ENCODE measurements at regions not wholly inside any gene's neighbourhood (a gene's known extent, or its start where the extent isn't known, plus 50 kb on each side); places are given as distances from the start of the nearest gene placed in this dataset.

DNA sequence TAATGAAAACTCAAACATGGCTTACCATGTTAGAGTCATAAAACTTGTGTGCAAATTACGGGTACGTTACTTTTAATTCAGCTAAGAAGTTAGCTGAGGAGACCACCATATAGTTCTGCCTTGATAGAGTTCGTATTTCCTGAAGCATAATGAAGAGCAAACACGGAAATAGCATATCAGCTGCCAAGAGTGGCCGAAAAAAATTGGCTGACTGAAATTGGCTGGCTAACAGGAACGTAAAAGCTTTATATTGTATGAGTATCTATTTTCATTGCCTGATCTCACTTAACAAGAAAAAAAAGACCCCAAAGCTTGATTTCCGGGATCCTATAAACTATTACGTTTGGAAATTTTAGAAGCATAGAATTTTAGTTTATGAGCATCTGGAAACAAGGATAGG lies 1222.9 kb downstream of the ZPLD1 start:
- Histone ChIP-seq H3K27me3 (ENCODE audit: control insufficient read depth, insufficient read depth, low read length) (no peaks in the 10 kb centered on the region), H3K36me3 (ENCODE audit: control insufficient read depth in 2 of 3, insufficient read depth in 3 of 3, low read length in 3 of 3) (no peaks in the 10 kb centered on the region), H3K9me3 (ENCODE audit: control insufficient read depth in 2 of 3, insufficient read depth in 1 of 3, low read length in 3 of 3) (no peaks in the 10 kb centered on the region), H3K9ac (ENCODE audit: low read length in 3 of 3) (no peak overlapping the region), H3K4me1 (ENCODE audit: control insufficient read depth in 2 of 3, insufficient read depth in 2 of 3, low read depth in 1 of 3, low read length in 3 of 3) (no peaks in the 10 kb centered on the region), H3K27ac (ENCODE audit: low read depth in 2 of 2, low read length in 2 of 2) (no peak overlapping the region), H3K4me3 (ENCODE audit: low read length in 3 of 3) (no peak overlapping the region)
- intact Hi-C loops (cut with DNase I) = no loop called here
- peak in 1 of 5 donors; percentile 13 for DNase-seq
- TF ChIP-seq, protein P1, sequence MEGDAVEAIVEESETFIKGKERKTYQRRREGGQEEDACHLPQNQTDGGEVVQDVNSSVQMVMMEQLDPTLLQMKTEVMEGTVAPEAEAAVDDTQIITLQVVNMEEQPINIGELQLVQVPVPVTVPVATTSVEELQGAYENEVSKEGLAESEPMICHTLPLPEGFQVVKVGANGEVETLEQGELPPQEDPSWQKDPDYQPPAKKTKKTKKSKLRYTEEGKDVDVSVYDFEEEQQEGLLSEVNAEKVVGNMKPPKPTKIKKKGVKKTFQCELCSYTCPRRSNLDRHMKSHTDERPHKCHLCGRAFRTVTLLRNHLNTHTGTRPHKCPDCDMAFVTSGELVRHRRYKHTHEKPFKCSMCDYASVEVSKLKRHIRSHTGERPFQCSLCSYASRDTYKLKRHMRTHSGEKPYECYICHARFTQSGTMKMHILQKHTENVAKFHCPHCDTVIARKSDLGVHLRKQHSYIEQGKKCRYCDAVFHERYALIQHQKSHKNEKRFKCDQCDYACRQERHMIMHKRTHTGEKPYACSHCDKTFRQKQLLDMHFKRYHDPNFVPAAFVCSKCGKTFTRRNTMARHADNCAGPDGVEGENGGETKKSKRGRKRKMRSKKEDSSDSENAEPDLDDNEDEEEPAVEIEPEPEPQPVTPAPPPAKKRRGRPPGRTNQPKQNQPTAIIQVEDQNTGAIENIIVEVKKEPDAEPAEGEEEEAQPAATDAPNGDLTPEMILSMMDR (IDR thresholded peaks at IDR 0.05; ENCODE audit: borderline replicate concordance, extremely low read depth, insufficient read depth) = no peak
- FAIRE-seq = no peak

DNA sequence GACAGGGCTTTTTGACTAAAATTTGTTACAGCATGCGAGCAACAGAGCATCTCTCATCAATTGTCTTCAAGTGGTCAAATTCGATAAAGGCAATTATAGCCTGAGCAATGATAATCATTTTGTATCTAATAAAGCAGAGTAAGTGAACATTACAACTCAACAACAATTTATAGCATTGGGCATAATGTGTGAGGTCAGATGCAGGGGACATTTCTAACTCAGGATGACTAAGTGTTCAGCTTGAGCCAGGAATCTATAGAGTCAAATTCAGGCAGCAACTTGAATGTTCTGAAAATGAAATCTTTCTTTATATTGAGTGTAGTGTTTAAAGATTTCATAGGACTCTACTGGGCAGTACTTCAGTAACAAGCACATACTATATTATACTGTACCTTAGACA lies 1226.0 kb downstream of the ZPLD1 start:
- Histone ChIP-seq H3K27ac (ENCODE audit: low read depth in 2 of 2, low read length in 2 of 2) (no peak overlapping the region), H3K4me1 (ENCODE audit: control insufficient read depth in 2 of 3, insufficient read depth in 2 of 3, low read depth in 1 of 3, low read length in 3 of 3) (no peaks in the 10 kb centered on the region), H3K9ac (ENCODE audit: low read length in 3 of 3) (no peak overlapping the region), H3K9me3 (ENCODE audit: control insufficient read depth in 2 of 3, insufficient read depth in 1 of 3, low read length in 3 of 3) (no peaks in the 10 kb centered on the region), H3K4me3 (ENCODE audit: low read length in 3 of 3) (no peak overlapping the region), H3K27me3 (ENCODE audit: control insufficient read depth, insufficient read depth, low read length) (no peaks in the 10 kb centered on the region), H3K36me3 (ENCODE audit: control insufficient read depth in 2 of 3, insufficient read depth in 3 of 3, low read length in 3 of 3) (no peaks in the 10 kb centered on the region)
- FAIRE-seq (no peak), DNase-seq (no peak)
- TF ChIP-seq, protein P1 (IDR thresholded peaks at IDR 0.05; ENCODE audit: borderline replicate concordance, extremely low read depth, insufficient read depth) = no peak
- intact Hi-C loops (cut with DNase I) = no loop called here

DNA sequence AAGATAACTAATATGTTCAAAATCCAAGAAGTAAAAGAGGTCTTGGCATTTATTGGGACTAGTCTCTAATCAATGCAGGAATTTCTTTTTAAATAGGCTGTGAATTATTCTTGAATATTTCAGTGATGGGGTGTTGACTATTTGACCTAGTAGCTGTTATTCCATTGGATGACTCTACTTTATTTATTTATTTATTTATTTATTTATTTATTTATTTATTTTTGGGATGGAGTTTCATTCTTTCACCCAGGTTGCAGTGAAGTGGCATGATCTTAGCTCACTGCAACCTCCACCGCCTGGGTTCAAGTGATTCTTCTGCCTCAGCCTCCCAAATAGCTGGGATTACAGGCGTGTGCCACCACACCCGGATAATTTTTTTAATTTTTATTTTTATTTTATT lies 1227.8 kb downstream of the ZPLD1 start:
- Histone ChIP-seq H3K27me3 (ENCODE audit: control insufficient read depth, insufficient read depth, low read length) (no peaks in the 10 kb centered on the region), H3K4me1 (ENCODE audit: control insufficient read depth in 2 of 3, insufficient read depth in 2 of 3, low read depth in 1 of 3, low read length in 3 of 3) (no peaks in the 10 kb centered on the region), H3K9me3 (ENCODE audit: control insufficient read depth in 2 of 3, insufficient read depth in 1 of 3, low read length in 3 of 3) (no peaks in the 10 kb centered on the region), H3K27ac (ENCODE audit: low read depth in 2 of 2, low read length in 2 of 2) (no peak overlapping the region), H3K4me3 (ENCODE audit: low read length in 3 of 3) (no peak overlapping the region), H3K36me3 (ENCODE audit: control insufficient read depth in 2 of 3, insufficient read depth in 3 of 3, low read length in 3 of 3) (no peaks in the 10 kb centered on the region), H3K9ac (ENCODE audit: low read length in 3 of 3) (no peak overlapping the region)
- TF ChIP-seq, protein P1 (IDR thresholded peaks at IDR 0.05; ENCODE audit: borderline replicate concordance, extremely low read depth, insufficient read depth) = no peak
- FAIRE-seq = no peak
- peak in 1 of 5 donors; percentile 21 for DNase-seq
- intact Hi-C loops (cut with DNase I) = no loop called here

DNA sequence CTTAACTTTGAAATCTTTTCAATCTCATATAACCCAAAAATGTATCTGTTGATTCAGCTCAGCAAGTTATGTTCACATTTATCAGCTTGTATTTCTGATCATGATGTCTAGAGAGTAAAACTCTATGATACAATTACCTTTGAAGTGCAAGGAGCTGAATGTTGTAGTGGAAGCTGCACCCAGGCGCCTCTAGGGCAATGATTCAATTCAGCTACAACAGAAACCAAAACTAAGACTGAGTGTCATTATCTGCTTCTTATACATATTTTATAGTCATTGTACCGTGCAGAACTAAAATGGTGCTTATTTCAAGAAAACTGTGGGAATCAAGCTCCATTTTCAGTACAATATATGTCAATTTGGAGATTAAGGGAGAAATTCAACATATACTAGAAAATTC lies 1237.5 kb downstream of the ZPLD1 start:
- H3K4me1 ChIP-seq (ENCODE audit: control insufficient read depth in 2 of 3, insufficient read depth in 2 of 3, low read depth in 1 of 3, low read length in 3 of 3) = no peaks in the 10 kb centered on the region
- no peak for DNase-seq
- no peak overlapping the region for H3K27ac ChIP-seq (ENCODE audit: low read depth in 2 of 2, low read length in 2 of 2)
- no peaks in the 10 kb centered on the region for H3K9me3 ChIP-seq (ENCODE audit: control insufficient read depth in 2 of 3, insufficient read depth in 1 of 3, low read length in 3 of 3)
- no peaks in the 10 kb centered on the region for H3K36me3 ChIP-seq (ENCODE audit: control insufficient read depth in 2 of 3, insufficient read depth in 3 of 3, low read length in 3 of 3)
- intact Hi-C loops (cut with DNase I) = no loop called here
- FAIRE-seq = no peak
- no peak overlapping the region for H3K4me3 ChIP-seq (ENCODE audit: low read length in 3 of 3)
- TF ChIP-seq, protein P1 (IDR thresholded peaks at IDR 0.05; ENCODE audit: borderline replicate concordance, extremely low read depth, insufficient read depth) = no peak
- H3K9ac ChIP-seq (ENCODE audit: low read length in 3 of 3) = no peak overlapping the region
- no peaks in the 10 kb centered on the region for H3K27me3 ChIP-seq (ENCODE audit: control insufficient read depth, insufficient read depth, low read length)
